ENCODE measurements at regions not wholly inside any gene's neighbourhood (a gene's known extent, or its start where the extent isn't known, plus 50 kb on each side); places are given as distances from the start of the nearest gene placed in this dataset.

DNA sequence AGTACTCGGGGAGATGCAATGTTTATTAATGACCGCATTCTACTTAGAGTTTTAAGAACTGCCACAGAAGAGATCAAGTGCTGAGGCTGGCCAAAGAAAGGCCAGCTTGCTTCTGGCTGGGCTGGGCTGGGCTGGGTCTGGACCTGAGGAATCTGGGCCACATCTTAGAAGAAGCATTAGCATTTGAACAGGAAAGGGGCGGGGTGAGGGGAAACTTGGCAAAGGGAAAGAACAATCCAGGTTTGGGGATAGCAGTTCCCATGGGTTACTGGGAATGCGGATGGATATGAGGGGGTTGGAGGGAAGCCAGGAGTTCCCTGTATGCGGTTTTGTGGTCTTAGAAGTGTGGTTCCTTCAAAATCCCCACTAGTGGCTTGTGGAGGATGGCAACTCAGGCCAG, 83.3 kb downstream of the CLDN34 start:
- no peak for TF ChIP-seq EZH2phosphoT487 (IDR thresholded peaks at IDR 0.05; ENCODE audit: borderline replicate concordance, low read depth, low read length)
- TF ChIP-seq, protein P1, sequence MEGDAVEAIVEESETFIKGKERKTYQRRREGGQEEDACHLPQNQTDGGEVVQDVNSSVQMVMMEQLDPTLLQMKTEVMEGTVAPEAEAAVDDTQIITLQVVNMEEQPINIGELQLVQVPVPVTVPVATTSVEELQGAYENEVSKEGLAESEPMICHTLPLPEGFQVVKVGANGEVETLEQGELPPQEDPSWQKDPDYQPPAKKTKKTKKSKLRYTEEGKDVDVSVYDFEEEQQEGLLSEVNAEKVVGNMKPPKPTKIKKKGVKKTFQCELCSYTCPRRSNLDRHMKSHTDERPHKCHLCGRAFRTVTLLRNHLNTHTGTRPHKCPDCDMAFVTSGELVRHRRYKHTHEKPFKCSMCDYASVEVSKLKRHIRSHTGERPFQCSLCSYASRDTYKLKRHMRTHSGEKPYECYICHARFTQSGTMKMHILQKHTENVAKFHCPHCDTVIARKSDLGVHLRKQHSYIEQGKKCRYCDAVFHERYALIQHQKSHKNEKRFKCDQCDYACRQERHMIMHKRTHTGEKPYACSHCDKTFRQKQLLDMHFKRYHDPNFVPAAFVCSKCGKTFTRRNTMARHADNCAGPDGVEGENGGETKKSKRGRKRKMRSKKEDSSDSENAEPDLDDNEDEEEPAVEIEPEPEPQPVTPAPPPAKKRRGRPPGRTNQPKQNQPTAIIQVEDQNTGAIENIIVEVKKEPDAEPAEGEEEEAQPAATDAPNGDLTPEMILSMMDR (conservative IDR thresholded peaks at IDR 0.05; ENCODE audit: low read length): no peak
